Activated T-helper 1 cell treated with anti-CD3 and anti-CD28 coated beads, Interleukin-12 subunit alpha, Interleukin-12 subunit beta, Interleukin-2, Interleukin-4 antibody, amounts not matched to agents 30 ng/mL and 10 ng/mL and 1 ng/mL, durations not matched to agents 14 hours and 24 hours and 36 hours (primary cell): ENCODE measurements at regions not wholly inside any gene's neighbourhood (a gene's known extent, or its start where the extent isn't known, plus 50 kb on each side); places are given as distances from the start of the nearest gene placed in this dataset.

Experiments
- DNase-seq: peaks from one replicate; pipeline ENCODE4 v3.0.0; 2021; ENCODE audit warnings: low spot score
- H3K27ac Mint-ChIP-seq: one replicate; pipeline ENCODE4 v1.8.0; 2021; ENCODE audit warnings: mild to moderate bottlenecking, mixed read lengths
- H3K27me3 Mint-ChIP-seq: one replicate; pipeline ENCODE4 v1.8.0; 2022; ENCODE audit warnings: mild to moderate bottlenecking, moderate library complexity, mixed read lengths; ENCODE audit not compliant: insufficient read depth
- H3K36me3 Mint-ChIP-seq: one replicate; pipeline ENCODE4 v1.8.0; 2021; ENCODE audit warnings: low read depth, mixed read lengths
- H3K4me1 Mint-ChIP-seq: one replicate; pipeline ENCODE4 v1.8.0; 2021; ENCODE audit warnings: low read depth, mixed read lengths
- H3K4me3 Mint-ChIP-seq: one replicate; pipeline ENCODE4 v1.8.0; 2021; ENCODE audit warnings: mild to moderate bottlenecking, moderate library complexity, mixed read lengths
- H3K9me3 Mint-ChIP-seq: one replicate; pipeline ENCODE4 v1.8.0; 2021; ENCODE audit warnings: mixed read lengths
- intact Hi-C: fragments of 100-400 bp; cut with micrococcal nuclease; formaldehyde crosslinking; loops from one replicate; pipeline ENCODE4 v1.15.1; 2024

GRCh38 chr20:7742479-7742878, 197.8 kb downstream of the HAO1 start:
- Mint-ChIP-seq H3K4me1 (no peaks in the 10 kb centered on the region), H3K36me3 (no peaks in the 10 kb centered on the region), H3K9me3 (no peaks in the 10 kb centered on the region), H3K4me3 (no peak overlapping the region), H3K27me3 (no peaks in the 10 kb centered on the region), H3K27ac (no peak overlapping the region)
- no peak for DNase-seq
- intact Hi-C loops, result no loop called here

- DNase-seq, result no peak
- intact Hi-C loops, result no loop called here
- no peaks in the 10 kb centered on the region for H3K36me3 Mint-ChIP-seq
- no peak overlapping the region for H3K4me3 Mint-ChIP-seq
- no peaks in the 10 kb centered on the region for H3K27me3 Mint-ChIP-seq
- no peaks in the 10 kb centered on the region for H3K9me3 Mint-ChIP-seq
- no peaks in the 10 kb centered on the region for H3K4me1 Mint-ChIP-seq
- H3K27ac Mint-ChIP-seq, result no peak overlapping the region
Measured at GRCh38 chr20:7744411-7744810, 195.8 kb downstream of the HAO1 start.

- Mint-ChIP-seq H3K9me3 (no peaks in the 10 kb centered on the region), H3K27me3 (no peaks in the 10 kb centered on the region), H3K27ac (no peak overlapping the region), H3K4me3 (no peak overlapping the region), H3K36me3 (no peaks in the 10 kb centered on the region), H3K4me1 (no peaks in the 10 kb centered on the region)
- intact Hi-C loops, result no loop called here
- no peak for DNase-seq
Measured at GRCh38 chr20:7748624-7749023, 191.6 kb downstream of the HAO1 start.

- Mint-ChIP-seq H3K4me3 (no peak overlapping the region), H3K27ac (no peak overlapping the region), H3K4me1 (no peaks in the 10 kb centered on the region), H3K27me3 (no peaks in the 10 kb centered on the region), H3K9me3 (no peaks in the 10 kb centered on the region), H3K36me3 (no peaks in the 10 kb centered on the region)
- intact Hi-C loops, result no loop called here
- no peak for DNase-seq
Measured at GRCh38 chr20:7754102-7754501, 186.2 kb downstream of the HAO1 start.

GRCh38 chr20:7758406-7758805, 181.9 kb downstream of the HAO1 start:
- intact Hi-C loops, result no loop called here
- no peaks in the 10 kb centered on the region for H3K4me1 Mint-ChIP-seq

GRCh38 chr20:7760247-7761031, 179.8 kb downstream of the HAO1 start:
- intact Hi-C loops, result no loop called here
- no peak overlapping the region for H3K4me3 Mint-ChIP-seq
- H3K4me1 Mint-ChIP-seq, result no peaks in the 10 kb centered on the region

More at GRCh38 chr20:7758406-7758805, 181.9 kb downstream of the HAO1 start:
- Mint-ChIP-seq H3K27me3 (peaks cover 3% of the 10 kb centered on the region), H3K36me3 (no peaks in the 10 kb centered on the region), H3K9me3 (no peaks in the 10 kb centered on the region), H3K4me3 (no peak overlapping the region), H3K27ac (no peak overlapping the region)
- no peak for DNase-seq

GRCh38 chr20:7765221-7765620, 175.0 kb downstream of the HAO1 start:
- H3K27ac Mint-ChIP-seq, result no peak overlapping the region
- no peak for DNase-seq
- H3K27me3 Mint-ChIP-seq, result peaks cover 7% of the 10 kb centered on the region
- no peak overlapping the region for H3K4me3 Mint-ChIP-seq
- peaks cover 3% of the 10 kb centered on the region for H3K4me1 Mint-ChIP-seq
- H3K36me3 Mint-ChIP-seq, result no peaks in the 10 kb centered on the region
- H3K9me3 Mint-ChIP-seq, result peaks cover 6% of the 10 kb centered on the region
- intact Hi-C loops, result no loop called here

More at GRCh38 chr20:7760247-7761031, 179.8 kb downstream of the HAO1 start:
- Mint-ChIP-seq H3K36me3 (no peaks in the 10 kb centered on the region), H3K27ac (no peak overlapping the region), H3K9me3 (no peaks in the 10 kb centered on the region), H3K27me3 (peaks cover 3% of the 10 kb centered on the region)
- DNase-seq, result no peak

GRCh38 chr20:7770046-7770445, 170.2 kb downstream of the HAO1 start:
- peaks cover 5% of the 10 kb centered on the region for H3K27me3 Mint-ChIP-seq
- H3K27ac Mint-ChIP-seq, result no peak overlapping the region
- H3K36me3 Mint-ChIP-seq, result peaks cover 2% of the 10 kb centered on the region
- peaks cover 13% of the 10 kb centered on the region for H3K9me3 Mint-ChIP-seq
- intact Hi-C loops, result no loop called here
- peaks cover 6% of the 10 kb centered on the region for H3K4me1 Mint-ChIP-seq
- no peak for DNase-seq
- no peak overlapping the region for H3K4me3 Mint-ChIP-seq

GRCh38 chr20:7770578-7770977, 169.7 kb downstream of the HAO1 start:
- peaks cover 2% of the 10 kb centered on the region for H3K36me3 Mint-ChIP-seq
- peak; percentile 6 for DNase-seq
- peaks cover 6% of the 10 kb centered on the region for H3K4me1 Mint-ChIP-seq
- peaks cover 5% of the 10 kb centered on the region for H3K27me3 Mint-ChIP-seq
- H3K27ac Mint-ChIP-seq, result no peak overlapping the region
- no peak overlapping the region for H3K4me3 Mint-ChIP-seq
- intact Hi-C loops, result no loop called here
- peaks cover 13% of the 10 kb centered on the region for H3K9me3 Mint-ChIP-seq

- Mint-ChIP-seq H3K4me3 (no peak overlapping the region), H3K27me3 (peaks cover 2% of the 10 kb centered on the region), H3K4me1 (peaks cover 6% of the 10 kb centered on the region), H3K9me3 (peaks cover 12% of the 10 kb centered on the region), H3K27ac (no peak overlapping the region), H3K36me3 (peaks cover 2% of the 10 kb centered on the region)
- DNase-seq, result no peak
- intact Hi-C loops, result no loop called here
Measured at GRCh38 chr20:7772371-7772770, 167.9 kb downstream of the HAO1 start.

- H3K36me3 Mint-ChIP-seq, result peaks cover 2% of the 10 kb centered on the region
- H3K27me3 Mint-ChIP-seq, result peaks cover 2% of the 10 kb centered on the region
- intact Hi-C loops, result no loop called here
- no peak for DNase-seq
- no peak overlapping the region for H3K4me3 Mint-ChIP-seq
- H3K9me3 Mint-ChIP-seq, result peaks cover 12% of the 10 kb centered on the region
- no peak overlapping the region for H3K27ac Mint-ChIP-seq
- peaks cover 6% of the 10 kb centered on the region for H3K4me1 Mint-ChIP-seq
Measured at GRCh38 chr20:7773511-7773910, 166.7 kb downstream of the HAO1 start.

- peaks cover 16% of the 10 kb centered on the region for H3K9me3 Mint-ChIP-seq
- H3K36me3 Mint-ChIP-seq, result peaks cover 2% of the 10 kb centered on the region
- H3K27me3 Mint-ChIP-seq, result no peaks in the 10 kb centered on the region
- H3K4me1 Mint-ChIP-seq, result peaks cover 4% of the 10 kb centered on the region
- DNase-seq, result no peak
- intact Hi-C loops, result no loop called here
- H3K4me3 Mint-ChIP-seq, result no peak overlapping the region
- no peak overlapping the region for H3K27ac Mint-ChIP-seq
Measured at GRCh38 chr20:7775072-7775471, 165.2 kb downstream of the HAO1 start.

GRCh38 chr20:7776148-7776547, 164.1 kb downstream of the HAO1 start:
- Mint-ChIP-seq H3K4me1 (no peaks in the 10 kb centered on the region), H3K9me3 (peaks cover 16% of the 10 kb centered on the region), H3K27me3 (no peaks in the 10 kb centered on the region), H3K27ac (no peak overlapping the region), H3K36me3 (peaks cover 2% of the 10 kb centered on the region), H3K4me3 (no peak overlapping the region)
- no peak for DNase-seq
- intact Hi-C loops, result no loop called here

GRCh38 chr20:7790189-7790588, 150.1 kb downstream of the HAO1 start:
- Mint-ChIP-seq H3K4me1 (no peaks in the 10 kb centered on the region), H3K4me3 (no peak overlapping the region)

More at GRCh38 chr20:7790189-7790588, 150.1 kb downstream of the HAO1 start:
- DNase-seq, result no peak
- no peaks in the 10 kb centered on the region for H3K36me3 Mint-ChIP-seq
- H3K27me3 Mint-ChIP-seq, result no peaks in the 10 kb centered on the region
- intact Hi-C loops, result no loop called here
- H3K27ac Mint-ChIP-seq, result no peak overlapping the region
- H3K9me3 Mint-ChIP-seq, result no peaks in the 10 kb centered on the region
